ENCODE measurements at regions not wholly inside any gene's neighbourhood (a gene's known extent, or its start where the extent isn't known, plus 50 kb on each side); places are given as distances from the start of the nearest gene placed in this dataset.

- Histone ChIP-seq H3K36me3 (ENCODE audit: insufficient read depth, low read length) (no peaks in the 10 kb centered on the region), H3K27ac (ENCODE audit: low read depth, low read length) (no peak overlapping the region), H3K4me3 (ENCODE audit: low read depth, low read length) (no peak overlapping the region), H3K79me2 (ENCODE audit: control insufficient read depth, insufficient read depth, low read length, unreplicated experiment) (no peaks in the 10 kb centered on the region), H3K27me3 (ENCODE audit: insufficient read depth, low read length) (no peaks in the 10 kb centered on the region), H3K4me1 (ENCODE audit: control insufficient read depth, insufficient read depth, low read length, unreplicated experiment) (peaks cover 12% of the 10 kb centered on the region), H2AFZ (ENCODE audit: low read length, unreplicated experiment) (no peak overlapping the region)
Measured at GRCh38 chr2:48213646-48214045, 100.8 kb upstream of the FOXN2 start.

- no peak overlapping the region for H3K4me3 ChIP-seq (ENCODE audit: low read depth, low read length)
- H3K79me2 ChIP-seq (ENCODE audit: control insufficient read depth, insufficient read depth, low read length, unreplicated experiment) = no peaks in the 10 kb centered on the region
- no peak overlapping the region for H3K27ac ChIP-seq (ENCODE audit: low read depth, low read length)
- no peak overlapping the region for H2AFZ ChIP-seq (ENCODE audit: low read length, unreplicated experiment)
- no peaks in the 10 kb centered on the region for H3K36me3 ChIP-seq (ENCODE audit: insufficient read depth, low read length)
- H3K27me3 ChIP-seq (ENCODE audit: insufficient read depth, low read length) = no peaks in the 10 kb centered on the region
- no peaks in the 10 kb centered on the region for H3K4me1 ChIP-seq (ENCODE audit: control insufficient read depth, insufficient read depth, low read length, unreplicated experiment)
Measured at GRCh38 chr2:48218169-48218568, 96.3 kb upstream of the FOXN2 start.

- no peaks in the 10 kb centered on the region for H3K36me3 ChIP-seq (ENCODE audit: insufficient read depth, low read length)
- H3K79me2 ChIP-seq (ENCODE audit: control insufficient read depth, insufficient read depth, low read length, unreplicated experiment) = no peaks in the 10 kb centered on the region
- H2AFZ ChIP-seq (ENCODE audit: low read length, unreplicated experiment) = no peak overlapping the region
- H3K27ac ChIP-seq (ENCODE audit: low read depth, low read length) = no peak overlapping the region
- H3K27me3 ChIP-seq (ENCODE audit: insufficient read depth, low read length) = no peaks in the 10 kb centered on the region
- no peak overlapping the region for H3K4me3 ChIP-seq (ENCODE audit: low read depth, low read length)
- H3K4me1 ChIP-seq (ENCODE audit: control insufficient read depth, insufficient read depth, low read length, unreplicated experiment) = no peaks in the 10 kb centered on the region
Measured at GRCh38 chr2:48219234-48219554, 95.3 kb upstream of the FOXN2 start.

- Histone ChIP-seq H3K36me3 (ENCODE audit: insufficient read depth, low read length) (no peaks in the 10 kb centered on the region), H3K4me3 (ENCODE audit: low read depth, low read length) (no peak overlapping the region), H2AFZ (ENCODE audit: low read length, unreplicated experiment) (no peak overlapping the region), H3K27me3 (ENCODE audit: insufficient read depth, low read length) (no peaks in the 10 kb centered on the region), H3K27ac (ENCODE audit: low read depth, low read length) (no peak overlapping the region), H3K4me1 (ENCODE audit: control insufficient read depth, insufficient read depth, low read length, unreplicated experiment) (no peaks in the 10 kb centered on the region), H3K79me2 (ENCODE audit: control insufficient read depth, insufficient read depth, low read length, unreplicated experiment) (no peaks in the 10 kb centered on the region)
Measured at GRCh38 chr2:48219555-48220436, 94.7 kb upstream of the FOXN2 start.

- Histone ChIP-seq H3K4me1 (ENCODE audit: control insufficient read depth, insufficient read depth, low read length, unreplicated experiment) (no peaks in the 10 kb centered on the region), H2AFZ (ENCODE audit: low read length, unreplicated experiment) (no peak overlapping the region), H3K79me2 (ENCODE audit: control insufficient read depth, insufficient read depth, low read length, unreplicated experiment) (no peaks in the 10 kb centered on the region), H3K36me3 (ENCODE audit: insufficient read depth, low read length) (no peaks in the 10 kb centered on the region), H3K27ac (ENCODE audit: low read depth, low read length) (no peak overlapping the region), H3K27me3 (ENCODE audit: insufficient read depth, low read length) (no peaks in the 10 kb centered on the region), H3K4me3 (ENCODE audit: low read depth, low read length) (no peak overlapping the region)
Measured at GRCh38 chr2:48220501-48220900, 94.0 kb upstream of the FOXN2 start.

- no peaks in the 10 kb centered on the region for H3K79me2 ChIP-seq (ENCODE audit: control insufficient read depth, insufficient read depth, low read length, unreplicated experiment)
- H2AFZ ChIP-seq (ENCODE audit: low read length, unreplicated experiment) = no peak overlapping the region
- H3K4me3 ChIP-seq (ENCODE audit: low read depth, low read length) = no peak overlapping the region
- no peaks in the 10 kb centered on the region for H3K27me3 ChIP-seq (ENCODE audit: insufficient read depth, low read length)
- H3K36me3 ChIP-seq (ENCODE audit: insufficient read depth, low read length) = no peaks in the 10 kb centered on the region
- H3K4me1 ChIP-seq (ENCODE audit: control insufficient read depth, insufficient read depth, low read length, unreplicated experiment) = no peaks in the 10 kb centered on the region
- no peak overlapping the region for H3K27ac ChIP-seq (ENCODE audit: low read depth, low read length)
Measured at GRCh38 chr2:48221846-48222516, 92.5 kb upstream of the FOXN2 start.

GRCh38 chr2:48227617-48228344, 86.7 kb upstream of the FOXN2 start:
- Histone ChIP-seq H2AFZ (ENCODE audit: low read length, unreplicated experiment) (no peak overlapping the region), H3K79me2 (ENCODE audit: control insufficient read depth, insufficient read depth, low read length, unreplicated experiment) (no peaks in the 10 kb centered on the region), H3K36me3 (ENCODE audit: insufficient read depth, low read length) (no peaks in the 10 kb centered on the region), H3K27ac (ENCODE audit: low read depth, low read length) (no peak overlapping the region), H3K4me1 (ENCODE audit: control insufficient read depth, insufficient read depth, low read length, unreplicated experiment) (no peaks in the 10 kb centered on the region), H3K4me3 (ENCODE audit: low read depth, low read length) (no peak overlapping the region), H3K27me3 (ENCODE audit: insufficient read depth, low read length) (no peaks in the 10 kb centered on the region)

GRCh38 chr2:48228345-48228684, 86.2 kb upstream of the FOXN2 start:
- H3K27ac ChIP-seq (ENCODE audit: low read depth, low read length) = no peak overlapping the region
- no peaks in the 10 kb centered on the region for H3K36me3 ChIP-seq (ENCODE audit: insufficient read depth, low read length)
- no peaks in the 10 kb centered on the region for H3K79me2 ChIP-seq (ENCODE audit: control insufficient read depth, insufficient read depth, low read length, unreplicated experiment)
- H2AFZ ChIP-seq (ENCODE audit: low read length, unreplicated experiment) = no peak overlapping the region
- H3K4me3 ChIP-seq (ENCODE audit: low read depth, low read length) = no peak overlapping the region
- H3K4me1 ChIP-seq (ENCODE audit: control insufficient read depth, insufficient read depth, low read length, unreplicated experiment) = no peaks in the 10 kb centered on the region
- H3K27me3 ChIP-seq (ENCODE audit: insufficient read depth, low read length) = no peaks in the 10 kb centered on the region

GRCh38 chr2:48229063-48229462, 85.4 kb upstream of the FOXN2 start:
- Histone ChIP-seq H3K36me3 (ENCODE audit: insufficient read depth, low read length) (no peaks in the 10 kb centered on the region), H2AFZ (ENCODE audit: low read length, unreplicated experiment) (no peak overlapping the region), H3K27ac (ENCODE audit: low read depth, low read length) (no peak overlapping the region), H3K27me3 (ENCODE audit: insufficient read depth, low read length) (no peaks in the 10 kb centered on the region), H3K79me2 (ENCODE audit: control insufficient read depth, insufficient read depth, low read length, unreplicated experiment) (no peaks in the 10 kb centered on the region), H3K4me1 (ENCODE audit: control insufficient read depth, insufficient read depth, low read length, unreplicated experiment) (no peaks in the 10 kb centered on the region), H3K4me3 (ENCODE audit: low read depth, low read length) (no peak overlapping the region)

- Histone ChIP-seq H3K27me3 (ENCODE audit: insufficient read depth, low read length) (no peaks in the 10 kb centered on the region), H3K4me1 (ENCODE audit: control insufficient read depth, insufficient read depth, low read length, unreplicated experiment) (no peaks in the 10 kb centered on the region), H3K4me3 (ENCODE audit: low read depth, low read length) (no peak overlapping the region), H3K27ac (ENCODE audit: low read depth, low read length) (no peak overlapping the region), H3K79me2 (ENCODE audit: control insufficient read depth, insufficient read depth, low read length, unreplicated experiment) (no peaks in the 10 kb centered on the region), H2AFZ (ENCODE audit: low read length, unreplicated experiment) (no peak overlapping the region), H3K36me3 (ENCODE audit: insufficient read depth, low read length) (no peaks in the 10 kb centered on the region)
Measured at GRCh38 chr2:48230834-48231233, 83.6 kb upstream of the FOXN2 start.

Measured in ACC112 (cell line).